HG02970 (cell line): ENCODE measurements at regions not wholly inside any gene's neighbourhood (a gene's known extent, or its start where the extent isn't known, plus 50 kb on each side); places are given as distances from the start of the nearest gene placed in this dataset.

Experiments used
- ATAC-seq: cut with Tn5 transposase; IDR thresholded peaks from one replicate; pipeline ENCODE4 v1.9.1; 2021; ENCODE audit warnings: mild to moderate bottlenecking, moderate library complexity, moderate number of reproducible peaks; ENCODE audit not compliant: unreplicated experiment, low FRiP score

- ATAC-seq, result no peak
Observed at GRCh38 chr4:19380600-19380999, 871.1 kb upstream of the SLIT2 start.

GRCh38 chr4:19379191-19379708, 872.5 kb upstream of the SLIT2 start:
- ATAC-seq, result no peak

- ATAC-seq, result no peak
Observed at GRCh38 chr4:19375931-19376330, 875.8 kb upstream of the SLIT2 start.

GRCh38 chr4:19375136-19375804, 876.4 kb upstream of the SLIT2 start:
- ATAC-seq, result no peak

GRCh38 chr4:19372390-19372789, 879.3 kb upstream of the SLIT2 start:
- no peak for ATAC-seq

GRCh38 chr4:19368800-19369199, 882.9 kb upstream of the SLIT2 start:
- no peak for ATAC-seq

- ATAC-seq, result no peak
Observed at GRCh38 chr4:19366916-19367315, 884.8 kb upstream of the SLIT2 start.

GRCh38 chr4:19358015-19358414, 893.7 kb upstream of the SLIT2 start:
- no peak for ATAC-seq

DNA sequence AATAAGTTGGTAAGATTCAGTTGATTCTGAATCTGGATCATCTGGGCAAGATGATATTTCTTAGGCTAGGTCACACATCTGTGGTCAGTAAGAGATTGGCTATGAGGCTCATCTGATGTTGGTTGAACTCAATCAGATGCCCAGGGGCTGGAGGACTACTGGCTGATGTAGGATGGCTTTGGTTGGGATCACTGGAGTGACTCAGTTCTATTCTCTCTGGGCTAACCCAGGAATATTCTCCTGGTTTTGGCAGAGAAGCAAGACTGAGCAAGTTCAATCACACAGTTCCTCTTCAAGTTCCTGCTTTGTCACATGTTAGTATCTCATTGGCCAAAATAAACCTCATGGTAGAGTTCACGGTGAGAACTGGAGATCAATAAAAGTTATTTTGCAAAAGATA, 902.3 kb upstream of the SLIT2 start:
- no peak for ATAC-seq

DNA sequence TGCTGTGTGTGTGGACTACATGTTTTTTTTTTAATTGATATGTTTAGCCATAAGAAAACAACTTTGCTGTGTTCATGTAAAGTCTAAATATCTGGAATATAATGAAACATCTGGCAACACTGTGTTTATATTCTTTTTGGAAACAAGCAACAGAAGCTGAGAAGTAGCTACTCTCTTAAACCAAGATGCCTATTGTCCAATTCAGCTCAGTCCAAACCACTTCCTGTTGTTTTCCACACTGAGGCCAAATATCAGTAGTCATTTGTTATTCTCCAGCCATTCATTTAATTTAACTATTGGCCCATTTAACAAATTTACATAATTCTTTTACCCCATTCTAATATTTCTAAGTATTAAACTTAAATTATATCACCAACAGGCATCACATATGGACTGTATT, 903.0 kb upstream of the SLIT2 start:
- ATAC-seq, result no peak

- ATAC-seq, result no peak
Observed at GRCh38 chr4:19346636-19347035, 905.1 kb upstream of the SLIT2 start.

DNA sequence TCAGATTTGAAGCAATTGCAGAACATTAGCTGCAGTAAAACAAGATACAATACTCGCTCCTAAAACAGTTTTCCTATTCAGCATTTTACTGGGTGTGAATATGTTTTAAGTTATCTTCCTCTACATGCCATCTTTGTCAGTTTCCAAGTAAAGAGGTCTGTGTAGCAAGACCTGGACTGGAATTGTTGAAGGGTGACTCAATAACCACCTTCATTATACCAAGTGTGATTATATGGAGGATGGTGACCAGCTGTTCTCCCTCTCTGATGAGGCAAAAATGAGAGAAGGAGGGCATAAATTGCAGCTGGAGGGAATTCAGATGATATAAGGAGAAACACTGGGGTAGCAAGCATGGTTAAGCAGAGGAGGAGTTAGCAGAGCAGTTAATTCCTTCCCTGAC, 922.1 kb upstream of the SLIT2 start:
- no peak for ATAC-seq

GRCh38 chr4:19329077-19329476, 922.6 kb upstream of the SLIT2 start:
- no peak for ATAC-seq

- no peak for ATAC-seq
Observed at GRCh38 chr4:19327364-19327763, 924.3 kb upstream of the SLIT2 start.

- no peak for ATAC-seq
Observed at GRCh38 chr4:19324184-19324583, 927.5 kb upstream of the SLIT2 start.

DNA sequence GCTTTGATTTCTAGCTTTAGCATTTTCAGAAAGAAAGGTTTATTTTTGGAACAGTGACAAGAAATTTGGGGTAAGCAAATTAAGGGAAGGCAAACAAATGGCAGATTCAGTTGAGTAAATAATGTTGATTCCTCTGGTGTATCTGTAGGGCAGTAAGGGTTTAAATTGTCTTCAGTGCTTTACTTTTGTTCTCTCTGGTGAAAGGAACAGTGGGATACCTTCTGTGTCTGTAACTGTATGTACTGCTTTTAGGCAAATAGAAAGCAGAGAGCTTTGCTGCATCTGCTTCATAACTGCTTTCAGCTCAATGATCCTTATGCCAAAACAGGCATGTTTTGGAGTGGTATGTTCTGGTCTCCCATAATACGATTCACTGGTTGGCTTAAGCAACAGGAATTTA, 932.1 kb upstream of the SLIT2 start:
- no peak for ATAC-seq

GRCh38 chr4:19317377-19317776, 934.3 kb upstream of the SLIT2 start:
- ATAC-seq, result no peak

- no peak for ATAC-seq
Observed at GRCh38 chr4:19314116-19314515, 937.6 kb upstream of the SLIT2 start.

DNA sequence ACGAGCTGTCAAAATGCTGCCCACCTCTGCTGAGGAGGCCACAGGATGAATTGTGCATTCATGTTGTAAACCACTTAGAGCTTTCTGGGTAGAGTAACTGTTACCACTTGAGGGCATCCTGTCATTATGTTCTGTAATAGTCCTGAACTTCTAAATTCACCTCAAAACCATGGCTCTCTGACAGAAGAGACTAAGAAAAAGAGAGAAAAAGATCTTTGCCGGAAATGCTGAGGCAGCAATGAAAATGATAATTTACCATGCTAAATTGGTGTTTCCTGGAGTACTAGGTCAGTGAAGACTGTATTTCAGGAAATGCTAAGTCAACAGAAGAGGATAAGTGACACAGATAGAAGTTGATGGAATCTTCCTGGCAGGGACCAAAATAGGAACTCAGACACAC, 942.3 kb upstream of the SLIT2 start:
- ATAC-seq, result no peak

- no peak for ATAC-seq
Observed at GRCh38 chr4:19304028-19304427, 947.7 kb upstream of the SLIT2 start.

- ATAC-seq, result no peak
Observed at GRCh38 chr4:19301527-19301926, 950.2 kb upstream of the SLIT2 start.

DNA sequence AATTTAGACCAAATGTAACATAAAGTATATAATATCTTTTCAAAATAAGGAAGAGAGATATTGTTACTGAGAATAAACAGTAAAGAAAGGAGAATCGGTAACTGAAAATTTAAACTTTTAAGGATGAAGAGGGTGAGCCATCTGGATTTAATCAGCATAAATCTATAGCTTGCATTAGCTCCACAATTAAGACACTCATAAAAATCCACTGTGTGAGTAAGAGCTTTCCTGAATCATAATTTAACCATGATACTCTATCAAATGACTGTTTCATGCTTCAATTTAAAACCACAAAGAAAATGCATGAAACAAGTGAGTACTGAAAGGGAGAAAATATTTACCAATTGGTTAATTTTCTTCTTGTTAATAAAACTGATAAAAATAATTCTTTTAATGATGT, 951.5 kb upstream of the SLIT2 start:
- no peak for ATAC-seq

- no peak for ATAC-seq
Observed at GRCh38 chr4:19298998-19299397, 952.7 kb upstream of the SLIT2 start.
